ENCODE measurements at regions not wholly inside any gene's neighbourhood (a gene's known extent, or its start where the extent isn't known, plus 50 kb on each side); places are given as distances from the start of the nearest gene placed in this dataset.

DNA sequence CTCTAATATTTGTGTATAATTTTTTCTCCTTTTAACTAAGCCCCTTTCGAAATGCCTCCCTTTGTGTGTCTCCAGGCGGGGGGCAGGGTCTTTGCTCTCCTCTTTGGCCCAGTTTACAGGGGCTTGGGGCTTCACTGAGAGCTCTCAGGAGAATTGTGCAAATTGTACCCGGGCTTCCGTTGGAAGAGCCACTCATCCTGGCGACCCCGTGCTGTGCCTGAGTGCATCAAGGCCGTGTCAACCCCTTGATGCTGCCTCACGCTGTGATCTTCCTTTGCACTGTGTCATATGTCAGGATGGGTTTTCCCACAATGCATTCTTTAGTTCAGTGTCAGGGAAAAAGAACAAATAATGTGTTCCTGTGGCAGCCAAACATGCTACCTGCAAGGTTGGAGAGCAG is 118.0 kb upstream of the POU3F2 start:
- Histone ChIP-seq H3K4me1 (ENCODE audit: control insufficient read depth, insufficient read depth, low read length) (peaks cover 17% of the 10 kb centered on the region), H3K27me3 (ENCODE audit: control insufficient read depth, insufficient read depth, low read length, poor library complexity, severe bottlenecking) (no peaks in the 10 kb centered on the region), H3K27ac (ENCODE audit: insufficient read depth, low read depth, low read length, poor library complexity, severe bottlenecking) (peak overlapping the region; percentile 58), H3K4me3 (ENCODE audit: insufficient read depth, low read depth, low read length) (no peak overlapping the region), H3K36me3 (ENCODE audit: control insufficient read depth, insufficient read depth, low read length) (no peaks in the 10 kb centered on the region), H3K9me3 (ENCODE audit: control insufficient read depth, low read length) (no peaks in the 10 kb centered on the region)
- 3 to 5% methylated on average over 8 of the region's 8 CpGs for WGBS, 2 experiments

DNA sequence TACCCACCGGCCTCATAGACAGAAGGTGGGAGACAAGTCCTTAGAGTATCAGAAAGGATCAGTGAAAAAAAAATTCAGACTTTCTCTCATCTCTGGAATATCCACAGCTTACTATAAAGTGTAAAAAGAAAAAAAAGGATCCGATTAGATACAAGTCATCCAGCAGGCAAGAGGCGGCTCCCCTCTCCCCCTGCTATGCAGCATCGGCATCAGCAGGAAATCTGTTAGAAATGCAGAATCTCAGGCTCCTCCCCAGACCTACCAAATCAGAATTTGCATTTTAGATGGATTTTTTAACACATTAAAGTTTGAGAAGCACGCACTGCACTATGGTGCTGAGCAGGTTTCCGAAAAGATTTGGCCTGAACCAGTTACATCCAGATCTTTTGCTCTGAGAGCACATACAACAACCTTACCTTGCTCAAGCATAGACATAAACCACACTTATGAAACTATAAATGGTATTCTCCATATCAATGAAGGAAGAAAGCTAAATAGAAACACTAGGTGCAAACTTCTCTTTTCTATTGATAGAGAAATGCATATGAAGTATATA is 117.0 kb upstream of the POU3F2 start:
- H3K36me3 ChIP-seq (ENCODE audit: control insufficient read depth, insufficient read depth, low read length) = no peaks in the 10 kb centered on the region
- H3K27me3 ChIP-seq (ENCODE audit: control insufficient read depth, insufficient read depth, low read length, poor library complexity, severe bottlenecking) = no peaks in the 10 kb centered on the region
- 24 to 30% methylated on average over 5 to 6 of the region's 6 CpGs for WGBS, 2 experiments
- no peak overlapping the region for H3K27ac ChIP-seq (ENCODE audit: insufficient read depth, low read depth, low read length, poor library complexity, severe bottlenecking)
- H3K9me3 ChIP-seq (ENCODE audit: control insufficient read depth, low read length) = no peaks in the 10 kb centered on the region
- H3K4me3 ChIP-seq (ENCODE audit: insufficient read depth, low read depth, low read length) = no peak overlapping the region
- H3K4me1 ChIP-seq (ENCODE audit: control insufficient read depth, insufficient read depth, low read length) = peaks cover 17% of the 10 kb centered on the region

DNA sequence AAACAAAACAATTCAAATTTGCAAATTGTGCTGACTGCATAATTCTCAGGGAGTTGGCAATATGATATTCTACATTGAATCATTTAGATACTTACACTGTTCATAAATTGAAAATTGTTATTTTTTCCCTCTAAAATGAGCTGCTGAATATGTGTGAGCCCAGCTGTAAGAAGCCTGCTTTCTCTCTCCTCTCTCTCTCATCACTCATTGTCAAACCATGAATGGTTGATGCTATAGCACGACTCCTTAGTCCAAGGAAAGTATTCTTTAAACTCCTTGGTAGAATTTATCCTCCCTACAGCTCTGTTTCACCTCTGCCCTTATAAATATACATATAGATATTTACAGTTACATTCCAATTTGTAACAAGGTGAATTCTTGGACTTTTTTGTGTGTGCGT is 116.4 kb upstream of the POU3F2 start:
- H3K9me3 ChIP-seq (ENCODE audit: control insufficient read depth, low read length) = no peaks in the 10 kb centered on the region
- WGBS, 2 experiments = 70 to 86% methylated on average over 2 of the region's 2 CpGs
- H3K36me3 ChIP-seq (ENCODE audit: control insufficient read depth, insufficient read depth, low read length) = no peaks in the 10 kb centered on the region
- no peak overlapping the region for H3K27ac ChIP-seq (ENCODE audit: insufficient read depth, low read depth, low read length, poor library complexity, severe bottlenecking)
- H3K27me3 ChIP-seq (ENCODE audit: control insufficient read depth, insufficient read depth, low read length, poor library complexity, severe bottlenecking) = no peaks in the 10 kb centered on the region
- peaks cover 17% of the 10 kb centered on the region for H3K4me1 ChIP-seq (ENCODE audit: control insufficient read depth, insufficient read depth, low read length)
- H3K4me3 ChIP-seq (ENCODE audit: insufficient read depth, low read depth, low read length) = no peak overlapping the region

DNA sequence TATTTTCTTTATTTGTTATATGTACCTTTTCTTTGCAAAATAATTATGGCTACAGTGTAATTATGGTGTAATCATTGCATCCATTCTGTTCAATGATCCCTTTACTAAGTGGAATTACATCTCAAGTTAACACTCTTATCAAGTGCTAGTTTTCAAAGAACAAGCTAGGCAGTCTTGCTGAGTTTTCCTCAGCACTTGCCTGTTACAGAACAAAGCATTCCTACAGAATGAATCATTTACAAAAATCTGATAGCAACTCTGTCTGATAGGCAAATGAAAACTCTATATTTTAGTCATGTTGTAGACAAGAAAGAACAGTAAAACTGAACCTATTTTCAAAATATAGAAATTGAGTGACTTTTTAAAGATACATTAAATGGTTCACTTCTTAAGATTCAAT is 109.8 kb upstream of the POU3F2 start:
- H3K36me3 ChIP-seq (ENCODE audit: control insufficient read depth, insufficient read depth, low read length) = no peaks in the 10 kb centered on the region
- no peaks in the 10 kb centered on the region for H3K27me3 ChIP-seq (ENCODE audit: control insufficient read depth, insufficient read depth, low read length, poor library complexity, severe bottlenecking)
- H3K9me3 ChIP-seq (ENCODE audit: control insufficient read depth, low read length) = no peaks in the 10 kb centered on the region
- H3K4me1 ChIP-seq (ENCODE audit: control insufficient read depth, insufficient read depth, low read length) = peaks cover 5% of the 10 kb centered on the region
- H3K4me3 ChIP-seq (ENCODE audit: insufficient read depth, low read depth, low read length) = no peak overlapping the region
- no peak overlapping the region for H3K27ac ChIP-seq (ENCODE audit: insufficient read depth, low read depth, low read length, poor library complexity, severe bottlenecking)

DNA sequence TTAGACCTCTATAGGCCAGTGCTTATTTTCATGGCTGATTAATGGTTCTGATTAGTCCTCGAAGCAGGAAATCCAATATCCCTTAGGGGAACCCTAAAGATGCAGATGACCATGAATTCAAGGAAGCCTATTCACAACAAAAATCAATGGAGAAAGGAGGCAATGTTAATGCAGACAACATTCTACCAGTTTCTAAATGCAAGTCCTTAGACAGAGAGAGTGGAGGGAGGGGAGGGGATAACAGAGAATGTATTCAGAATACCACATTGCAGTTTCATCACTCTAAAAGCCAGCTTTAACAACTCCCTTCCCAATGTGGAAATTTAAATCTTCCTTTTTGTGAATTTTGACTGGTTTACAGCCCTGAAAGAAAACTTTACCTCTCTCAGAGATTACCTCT is 87.1 kb upstream of the POU3F2 start:
- no peaks in the 10 kb centered on the region for H3K9me3 ChIP-seq (ENCODE audit: control insufficient read depth, low read length)
- WGBS, 2 experiments = 88 to 100% methylated on average over 1 of the region's 1 CpG
- H3K4me3 ChIP-seq (ENCODE audit: insufficient read depth, low read depth, low read length) = no peak overlapping the region
- no peaks in the 10 kb centered on the region for H3K27me3 ChIP-seq (ENCODE audit: control insufficient read depth, insufficient read depth, low read length, poor library complexity, severe bottlenecking)
- no peaks in the 10 kb centered on the region for H3K36me3 ChIP-seq (ENCODE audit: control insufficient read depth, insufficient read depth, low read length)
- H3K27ac ChIP-seq (ENCODE audit: insufficient read depth, low read depth, low read length, poor library complexity, severe bottlenecking) = no peak overlapping the region
- H3K4me1 ChIP-seq (ENCODE audit: control insufficient read depth, insufficient read depth, low read length) = no peaks in the 10 kb centered on the region

DNA sequence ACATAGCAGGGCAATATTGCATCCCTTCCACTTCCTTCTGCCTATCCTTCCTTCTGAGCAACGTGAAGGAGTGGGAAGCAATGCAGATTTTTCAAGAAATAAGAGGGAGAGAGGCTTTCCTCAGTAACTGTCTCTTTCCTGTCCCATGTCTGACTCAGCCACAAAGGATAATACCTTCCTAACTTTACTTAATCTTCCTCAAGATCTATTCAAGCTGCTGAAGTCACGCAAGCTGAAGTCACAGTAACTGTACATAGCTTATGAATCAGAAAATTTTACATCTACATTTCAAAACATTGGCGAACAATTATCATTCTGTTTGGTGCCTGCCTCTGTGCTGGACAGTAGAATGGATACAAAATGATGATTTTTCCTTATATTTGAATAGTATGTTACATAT is 86.4 kb upstream of the POU3F2 start:
- WGBS, 2 experiments = 84 to 86% methylated on average over 2 to 3 of the region's 3 CpGs
- no peaks in the 10 kb centered on the region for H3K4me1 ChIP-seq (ENCODE audit: control insufficient read depth, insufficient read depth, low read length)
- H3K27ac ChIP-seq (ENCODE audit: insufficient read depth, low read depth, low read length, poor library complexity, severe bottlenecking) = no peak overlapping the region
- H3K4me3 ChIP-seq (ENCODE audit: insufficient read depth, low read depth, low read length) = no peak overlapping the region
- H3K27me3 ChIP-seq (ENCODE audit: control insufficient read depth, insufficient read depth, low read length, poor library complexity, severe bottlenecking) = no peaks in the 10 kb centered on the region
- no peaks in the 10 kb centered on the region for H3K9me3 ChIP-seq (ENCODE audit: control insufficient read depth, low read length)
- no peaks in the 10 kb centered on the region for H3K36me3 ChIP-seq (ENCODE audit: control insufficient read depth, insufficient read depth, low read length)

DNA sequence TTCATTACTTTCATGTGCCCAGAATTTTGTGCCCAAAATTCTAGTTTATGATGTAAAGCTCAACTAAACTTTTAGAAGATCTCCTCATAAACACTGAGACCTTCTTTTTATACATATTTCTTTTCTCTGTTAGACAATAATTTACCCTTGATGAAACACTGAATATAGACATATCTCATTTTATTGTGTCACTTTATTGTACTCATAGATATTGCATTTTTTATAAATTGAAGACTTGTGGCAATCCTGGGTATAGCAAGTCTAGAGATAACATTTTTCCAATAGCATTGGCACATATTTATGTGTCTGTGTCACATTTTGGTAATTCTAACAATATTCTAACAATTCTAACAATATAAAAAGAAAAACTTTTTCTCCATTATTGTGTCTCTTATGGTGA is 74.9 kb upstream of the POU3F2 start:
- H3K4me1 ChIP-seq (ENCODE audit: control insufficient read depth, insufficient read depth, low read length) = no peaks in the 10 kb centered on the region
- no peak overlapping the region for H3K4me3 ChIP-seq (ENCODE audit: insufficient read depth, low read depth, low read length)
- no peaks in the 10 kb centered on the region for H3K9me3 ChIP-seq (ENCODE audit: control insufficient read depth, low read length)
- no peak overlapping the region for H3K27ac ChIP-seq (ENCODE audit: insufficient read depth, low read depth, low read length, poor library complexity, severe bottlenecking)
- no peaks in the 10 kb centered on the region for H3K36me3 ChIP-seq (ENCODE audit: control insufficient read depth, insufficient read depth, low read length)
- no peaks in the 10 kb centered on the region for H3K27me3 ChIP-seq (ENCODE audit: control insufficient read depth, insufficient read depth, low read length, poor library complexity, severe bottlenecking)

DNA sequence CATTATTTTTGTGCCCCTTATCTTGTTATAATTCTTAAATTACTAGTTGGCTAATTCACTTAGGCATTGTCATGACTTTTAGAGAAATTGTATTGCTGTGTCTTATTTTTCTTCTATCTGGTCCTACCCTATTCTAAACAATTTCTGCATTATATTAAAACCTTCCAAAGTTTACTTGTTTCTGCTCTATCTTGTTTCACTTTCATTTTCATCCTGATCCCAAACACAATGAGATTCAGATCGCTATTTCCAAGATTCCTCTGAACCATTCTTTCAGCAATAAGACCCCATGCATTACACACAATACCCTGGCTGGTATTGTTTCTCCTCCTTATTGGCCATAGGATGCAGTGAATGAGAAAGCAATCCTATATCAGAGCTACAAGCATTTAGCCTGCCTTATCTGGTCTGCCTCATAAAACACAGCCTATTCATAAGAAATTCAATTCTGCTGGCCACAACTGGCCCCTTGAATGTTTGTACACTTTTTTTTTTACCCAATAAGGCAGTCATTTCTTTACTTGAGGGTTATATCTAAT is 69.9 kb upstream of the POU3F2 start:
- 89 to 92% methylated on average over 1 of the region's 1 CpG for WGBS, 2 experiments
- Histone ChIP-seq H3K4me1 (ENCODE audit: control insufficient read depth, insufficient read depth, low read length) (no peaks in the 10 kb centered on the region), H3K4me3 (ENCODE audit: insufficient read depth, low read depth, low read length) (no peak overlapping the region), H3K27ac (ENCODE audit: insufficient read depth, low read depth, low read length, poor library complexity, severe bottlenecking) (no peak overlapping the region), H3K36me3 (ENCODE audit: control insufficient read depth, insufficient read depth, low read length) (no peaks in the 10 kb centered on the region), H3K9me3 (ENCODE audit: control insufficient read depth, low read length) (no peaks in the 10 kb centered on the region), H3K27me3 (ENCODE audit: control insufficient read depth, insufficient read depth, low read length, poor library complexity, severe bottlenecking) (no peaks in the 10 kb centered on the region)

DNA sequence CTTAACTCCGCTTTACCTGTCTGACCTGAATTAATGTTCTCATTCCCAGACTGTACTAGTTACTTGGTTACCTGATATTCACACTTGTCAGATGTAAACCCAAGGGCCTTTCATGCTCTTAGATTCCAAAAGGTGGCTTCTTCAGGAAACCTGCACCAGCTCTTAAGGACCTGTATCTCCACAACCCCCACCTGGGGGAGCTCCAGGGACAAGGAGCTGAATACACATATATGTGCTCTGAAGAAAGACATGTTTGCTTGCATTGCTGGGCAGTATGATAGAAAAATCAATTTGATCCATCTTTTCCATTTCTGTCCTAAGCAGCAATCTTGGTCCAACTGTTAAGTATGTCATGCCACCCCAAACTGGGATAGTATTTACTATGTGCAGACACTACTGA is 64.8 kb upstream of the POU3F2 start:
- Histone ChIP-seq H3K4me1 (ENCODE audit: control insufficient read depth, insufficient read depth, low read length) (no peaks in the 10 kb centered on the region), H3K4me3 (ENCODE audit: insufficient read depth, low read depth, low read length) (no peak overlapping the region), H3K27ac (ENCODE audit: insufficient read depth, low read depth, low read length, poor library complexity, severe bottlenecking) (no peak overlapping the region), H3K36me3 (ENCODE audit: control insufficient read depth, insufficient read depth, low read length) (no peaks in the 10 kb centered on the region), H3K27me3 (ENCODE audit: control insufficient read depth, insufficient read depth, low read length, poor library complexity, severe bottlenecking) (no peaks in the 10 kb centered on the region), H3K9me3 (ENCODE audit: control insufficient read depth, low read length) (no peaks in the 10 kb centered on the region)
- 92 to 96% methylated on average over 1 of the region's 1 CpG for WGBS, 2 experiments

DNA sequence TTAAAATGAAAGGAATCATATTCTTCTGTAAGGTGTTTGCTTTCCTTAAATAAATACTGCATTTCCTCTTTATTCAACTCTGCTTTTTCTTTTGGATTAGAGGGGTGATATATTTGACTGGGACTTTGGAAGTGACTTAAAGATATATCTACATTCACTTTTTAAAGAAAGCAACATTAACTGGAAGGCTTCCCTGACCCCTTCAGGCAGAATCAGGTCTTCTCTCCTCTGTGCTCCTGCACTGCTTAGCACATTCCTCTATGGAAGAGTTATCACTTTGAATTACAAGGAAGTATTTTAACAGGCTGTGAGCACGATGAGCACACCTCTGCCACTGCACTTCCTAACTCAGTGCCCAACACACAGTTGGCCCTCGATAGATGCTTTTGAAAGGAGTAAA is 59.2 kb upstream of the POU3F2 start:
- no peak overlapping the region for H3K27ac ChIP-seq (ENCODE audit: insufficient read depth, low read depth, low read length, poor library complexity, severe bottlenecking)
- WGBS, 2 experiments = 50 to 61% methylated on average over 2 of the region's 2 CpGs
- H3K27me3 ChIP-seq (ENCODE audit: control insufficient read depth, insufficient read depth, low read length, poor library complexity, severe bottlenecking) = no peaks in the 10 kb centered on the region
- no peak overlapping the region for H3K4me3 ChIP-seq (ENCODE audit: insufficient read depth, low read depth, low read length)
- peaks cover 4% of the 10 kb centered on the region for H3K4me1 ChIP-seq (ENCODE audit: control insufficient read depth, insufficient read depth, low read length)
- no peaks in the 10 kb centered on the region for H3K9me3 ChIP-seq (ENCODE audit: control insufficient read depth, low read length)
- no peaks in the 10 kb centered on the region for H3K36me3 ChIP-seq (ENCODE audit: control insufficient read depth, insufficient read depth, low read length)

DNA sequence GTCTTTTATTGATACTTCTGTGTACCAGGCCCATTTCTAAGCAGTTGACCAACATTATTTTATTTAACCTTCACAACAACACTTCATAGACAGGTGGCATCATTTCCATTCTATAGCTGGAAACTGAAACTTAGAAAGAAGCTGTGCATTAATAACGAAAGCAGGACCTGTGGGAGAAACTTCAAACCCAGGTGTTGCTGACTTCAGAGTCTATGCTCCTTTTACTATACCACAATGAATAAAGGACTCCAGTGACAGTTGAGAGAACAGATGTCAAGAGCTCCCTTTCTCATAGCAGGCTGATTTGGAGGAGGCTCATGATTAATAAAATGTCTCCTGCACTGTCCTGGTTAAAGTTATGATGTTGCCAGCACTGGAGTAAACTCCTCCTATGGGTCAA is 56.6 kb upstream of the POU3F2 start:
- H3K27me3 ChIP-seq (ENCODE audit: control insufficient read depth, insufficient read depth, low read length, poor library complexity, severe bottlenecking) = no peaks in the 10 kb centered on the region
- 93% methylated on average over 1 of the region's 1 CpG for WGBS, 2 experiments
- H3K36me3 ChIP-seq (ENCODE audit: control insufficient read depth, insufficient read depth, low read length) = no peaks in the 10 kb centered on the region
- no peaks in the 10 kb centered on the region for H3K9me3 ChIP-seq (ENCODE audit: control insufficient read depth, low read length)
- H3K4me3 ChIP-seq (ENCODE audit: insufficient read depth, low read depth, low read length) = no peak overlapping the region
- no peak overlapping the region for H3K27ac ChIP-seq (ENCODE audit: insufficient read depth, low read depth, low read length, poor library complexity, severe bottlenecking)
- peaks cover 4% of the 10 kb centered on the region for H3K4me1 ChIP-seq (ENCODE audit: control insufficient read depth, insufficient read depth, low read length)

Measured in ectodermal cell (in vitro differentiated cells).